ENCODE measurements at regions not wholly inside any gene's neighbourhood (a gene's known extent, or its start where the extent isn't known, plus 50 kb on each side); places are given as distances from the start of the nearest gene placed in this dataset.
"Not testable (repeated sequence)": the region's sequence is repeated elsewhere in the genome, so short reads cannot be mapped to it uniquely, and the experiment has no call there.

GRCh38 chr2:13308478-13308805, 591.7 kb downstream of the TRIB2 start:
- TF ChIP-seq YY1 (IDR thresholded peaks at IDR 0.05; ENCODE audit: insufficient read depth, insufficient read length); ZNF274 (IDR thresholded peaks at IDR 0.05; ENCODE audit: low read depth, low read length); SUZ12 (IDR thresholded peaks at IDR 0.05; ENCODE audit: extremely low read depth, insufficient read depth, insufficient read length): not testable (repeated sequence)

Measured in NT2/D1 (cell line).